ENCODE measurements at regions not wholly inside any gene's neighbourhood (a gene's known extent, or its start where the extent isn't known, plus 50 kb on each side); places are given as distances from the start of the nearest gene placed in this dataset.

- H4K20me1 ChIP-seq (ENCODE audit: control insufficient read depth, insufficient read depth, low read depth, low read length): no peaks in the 10 kb centered on the region
- H3K27me3 ChIP-seq (ENCODE audit: control insufficient read depth, low read length): no peaks in the 10 kb centered on the region
- no peak for TF ChIP-seq CTCF (IDR thresholded peaks at IDR 0.05; ENCODE audit: low read depth, low read length, poor library complexity, severe bottlenecking)
- no peak for TF ChIP-seq EZH2phosphoT487 (IDR thresholded peaks at IDR 0.05; ENCODE audit: borderline replicate concordance, low read length)
- no peaks in the 10 kb centered on the region for H3K9me2 ChIP-seq (replicated peaks; ENCODE audit: control insufficient read depth, low read length)
- no peaks in the 10 kb centered on the region for H3F3A ChIP-seq (ENCODE audit: control insufficient read depth, insufficient read depth)
- H3K4me1 ChIP-seq (ENCODE audit: control insufficient read depth, low read length): no peaks in the 10 kb centered on the region
- no peaks in the 10 kb centered on the region for H3K9me3 ChIP-seq (ENCODE audit: control insufficient read depth, insufficient read depth, low read length)
- H3K27ac ChIP-seq (ENCODE audit: low read depth, low read length): no peak overlapping the region
- H3K4me2 ChIP-seq (ENCODE audit: low read length): no peak overlapping the region
- H3K4me3 ChIP-seq (ENCODE audit: low read length): no peak overlapping the region
- H3K79me2 ChIP-seq (ENCODE audit: control insufficient read depth, low read length): no peaks in the 10 kb centered on the region
- H3K36me3 ChIP-seq (ENCODE audit: control insufficient read depth, low read length): no peaks in the 10 kb centered on the region
Measured at GRCh38 chr12:61758661-61759060, 501.5 kb upstream of the USP15 start.

GRCh38 chr12:61765926-61766325 lies 494.3 kb upstream of the USP15 start:
- Histone ChIP-seq H3K4me2 (ENCODE audit: low read length) (no peak overlapping the region), H3K27ac (ENCODE audit: low read depth, low read length) (no peak overlapping the region), H3F3A (ENCODE audit: control insufficient read depth, insufficient read depth) (no peaks in the 10 kb centered on the region), H3K9me3 (ENCODE audit: control insufficient read depth, insufficient read depth, low read length) (no peaks in the 10 kb centered on the region), H3K27me3 (ENCODE audit: control insufficient read depth, low read length) (no peaks in the 10 kb centered on the region), H3K4me3 (ENCODE audit: low read length) (no peak overlapping the region), H3K4me1 (ENCODE audit: control insufficient read depth, low read length) (no peaks in the 10 kb centered on the region), H3K9me2 (replicated peaks; ENCODE audit: control insufficient read depth, low read length) (no peaks in the 10 kb centered on the region), H4K20me1 (ENCODE audit: control insufficient read depth, insufficient read depth, low read depth, low read length) (no peaks in the 10 kb centered on the region), H3K36me3 (ENCODE audit: control insufficient read depth, low read length) (no peaks in the 10 kb centered on the region), H3K79me2 (ENCODE audit: control insufficient read depth, low read length) (no peaks in the 10 kb centered on the region)
- no peak for TF ChIP-seq CTCF (IDR thresholded peaks at IDR 0.05; ENCODE audit: low read depth, low read length, poor library complexity, severe bottlenecking)
- no peak for TF ChIP-seq EZH2phosphoT487 (IDR thresholded peaks at IDR 0.05; ENCODE audit: borderline replicate concordance, low read length)

- no peaks in the 10 kb centered on the region for H3K4me1 ChIP-seq (ENCODE audit: control insufficient read depth, low read length)
- H3K9me2 ChIP-seq (replicated peaks; ENCODE audit: control insufficient read depth, low read length): no peaks in the 10 kb centered on the region
- H3K79me2 ChIP-seq (ENCODE audit: control insufficient read depth, low read length): no peaks in the 10 kb centered on the region
- H3K9me3 ChIP-seq (ENCODE audit: control insufficient read depth, insufficient read depth, low read length): no peaks in the 10 kb centered on the region
- no peak overlapping the region for H3K27ac ChIP-seq (ENCODE audit: low read depth, low read length)
- H4K20me1 ChIP-seq (ENCODE audit: control insufficient read depth, insufficient read depth, low read depth, low read length): no peaks in the 10 kb centered on the region
- H3K4me2 ChIP-seq (ENCODE audit: low read length): no peak overlapping the region
- H3K36me3 ChIP-seq (ENCODE audit: control insufficient read depth, low read length): no peaks in the 10 kb centered on the region
- H3K27me3 ChIP-seq (ENCODE audit: control insufficient read depth, low read length): no peaks in the 10 kb centered on the region
- no peaks in the 10 kb centered on the region for H3F3A ChIP-seq (ENCODE audit: control insufficient read depth, insufficient read depth)
- H3K4me3 ChIP-seq (ENCODE audit: low read length): no peak overlapping the region
- TF ChIP-seq CTCF (IDR thresholded peaks at IDR 0.05; ENCODE audit: low read depth, low read length, poor library complexity, severe bottlenecking) (no peak), EZH2phosphoT487 (IDR thresholded peaks at IDR 0.05; ENCODE audit: borderline replicate concordance, low read length) (no peak)
Measured at GRCh38 chr12:61780435-61780834, 479.8 kb upstream of the USP15 start.

All from DOHH2 (cell line).